DOHH2 (cell line): ENCODE measurements at regions not wholly inside any gene's neighbourhood (a gene's known extent, or its start where the extent isn't known, plus 50 kb on each side); places are given as distances from the start of the nearest gene placed in this dataset.

ENCODE experiments used
- EZH2phosphoT487 ChIP-seq: fragments of 200-600 bp; sonication (generic); IDR thresholded peaks from 2 replicates; pipeline ENCODE4 v1.6.1; 2017; ENCODE audit warnings: borderline replicate concordance, mild to moderate bottlenecking, antibody characterized with exemption, low read length, moderate library complexity, mixed read lengths
- TF ChIP-seq, protein P1 (sequence below): fragments of 200-600 bp; sonication (generic); IDR thresholded peaks from one replicate; pipeline ENCODE4 v1.5.1; 2014; ENCODE audit warnings: antibody characterized with exemption, mild to moderate bottlenecking, low read depth, low read length; ENCODE audit not compliant: poor library complexity, severe bottlenecking

DNA sequence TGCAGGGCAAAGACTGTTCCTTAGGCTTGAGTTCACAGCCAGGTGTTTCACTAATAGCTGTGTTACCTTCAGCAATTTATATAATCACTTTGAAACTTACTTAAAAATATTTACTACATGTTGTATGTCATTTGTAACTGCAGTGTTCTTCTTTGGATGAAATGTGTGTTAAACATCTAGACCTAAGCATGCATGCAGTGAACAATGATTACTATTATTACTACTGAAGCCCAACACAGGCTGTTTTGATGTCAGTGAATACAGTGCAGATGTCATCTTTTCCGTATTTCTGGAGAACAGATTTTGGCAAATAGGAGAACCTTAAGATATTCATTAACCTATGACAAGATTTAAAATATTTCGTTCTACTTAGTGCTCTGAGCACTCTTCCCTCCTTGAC lies 101.8 kb upstream of the ANK2 start:
- TF ChIP-seq, protein P1, sequence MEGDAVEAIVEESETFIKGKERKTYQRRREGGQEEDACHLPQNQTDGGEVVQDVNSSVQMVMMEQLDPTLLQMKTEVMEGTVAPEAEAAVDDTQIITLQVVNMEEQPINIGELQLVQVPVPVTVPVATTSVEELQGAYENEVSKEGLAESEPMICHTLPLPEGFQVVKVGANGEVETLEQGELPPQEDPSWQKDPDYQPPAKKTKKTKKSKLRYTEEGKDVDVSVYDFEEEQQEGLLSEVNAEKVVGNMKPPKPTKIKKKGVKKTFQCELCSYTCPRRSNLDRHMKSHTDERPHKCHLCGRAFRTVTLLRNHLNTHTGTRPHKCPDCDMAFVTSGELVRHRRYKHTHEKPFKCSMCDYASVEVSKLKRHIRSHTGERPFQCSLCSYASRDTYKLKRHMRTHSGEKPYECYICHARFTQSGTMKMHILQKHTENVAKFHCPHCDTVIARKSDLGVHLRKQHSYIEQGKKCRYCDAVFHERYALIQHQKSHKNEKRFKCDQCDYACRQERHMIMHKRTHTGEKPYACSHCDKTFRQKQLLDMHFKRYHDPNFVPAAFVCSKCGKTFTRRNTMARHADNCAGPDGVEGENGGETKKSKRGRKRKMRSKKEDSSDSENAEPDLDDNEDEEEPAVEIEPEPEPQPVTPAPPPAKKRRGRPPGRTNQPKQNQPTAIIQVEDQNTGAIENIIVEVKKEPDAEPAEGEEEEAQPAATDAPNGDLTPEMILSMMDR, result no peak
- TF ChIP-seq EZH2phosphoT487, result no peak
